Activated CD4-positive, alpha-beta T cell treated with anti-CD3 and anti-CD28 coated beads, Interleukin-2, amount 10 ng/mL, durations not matched to agents 7 days and 5 days (primary cell): ENCODE measurements at regions not wholly inside any gene's neighbourhood (a gene's known extent, or its start where the extent isn't known, plus 50 kb on each side); places are given as distances from the start of the nearest gene placed in this dataset.
"Not testable (repeated sequence)": the region's sequence is repeated elsewhere in the genome, so short reads cannot be mapped to it uniquely, and the experiment has no call there.

Experiments used
- CTCF ChIA-PET: fragments of 350-600 bp; sonication (Branson Sonifier 250); formaldehyde crosslinking; loops from one replicate; lab custom pipeline; 2021; ENCODE audit warnings: antibody characterized with exemption; lab: Charles Lee
- POLR2A ChIA-PET: fragments of 350-600 bp; sonication (Branson Sonifier 250); formaldehyde crosslinking; loops from one replicate; lab custom pipeline; 2021; ENCODE audit warnings: antibody characterized with exemption; lab: Charles Lee
- DNase-seq: peaks from one replicate; pipeline ENCODE4 v3.0.0-alpha.2; 2020
- H3K27ac Mint-ChIP-seq: one replicate; pipeline ENCODE4 v1.8.0; 2021; ENCODE audit warnings: mild to moderate bottlenecking, moderate library complexity, mixed read lengths
- H3K27me3 Mint-ChIP-seq: one replicate; pipeline ENCODE4 v1.8.0; 2021; ENCODE audit warnings: mixed read lengths
- H3K36me3 Mint-ChIP-seq: one replicate; pipeline ENCODE4 v1.8.0; 2021; ENCODE audit warnings: low read depth, mixed read lengths
- H3K4me1 Mint-ChIP-seq: one replicate; pipeline ENCODE4 v1.8.0; 2021; ENCODE audit warnings: mixed read lengths
- H3K4me3 Mint-ChIP-seq: one replicate; pipeline ENCODE4 v1.8.0; 2021; ENCODE audit warnings: mild to moderate bottlenecking, moderate library complexity, mixed read lengths
- H3K9me3 Mint-ChIP-seq: one replicate; pipeline ENCODE4 v1.8.0; 2021; ENCODE audit warnings: mixed read lengths

DNA sequence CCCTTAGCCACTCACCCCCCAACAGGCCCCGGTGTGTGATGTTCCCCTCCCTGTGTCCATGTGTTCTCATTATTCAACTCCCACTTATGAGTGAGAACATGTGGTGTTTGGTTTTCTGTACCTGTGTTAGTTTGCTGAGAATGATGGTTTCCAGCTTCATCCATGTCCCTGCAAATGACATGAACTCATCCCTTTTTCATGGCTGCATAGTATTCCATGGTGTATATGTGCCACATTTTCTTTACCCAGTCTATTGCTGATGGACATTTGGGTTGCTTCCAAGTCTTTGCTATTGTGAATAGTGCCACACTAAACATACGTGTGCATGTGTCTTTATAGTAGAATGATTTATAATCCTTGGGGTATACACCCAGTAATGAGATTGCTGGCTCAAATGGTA is 605.7 kb downstream of the EBF1 start:
- CTCF ChIA-PET = interaction anchor here (0.8 to 1.0 kb wide), 2 partner anchors 11 to 17 kb away, joined by 3 read pairs; no protein-coding TSS in a partner anchor
- DNase-seq, H3K36me3 Mint-ChIP-seq, H3K4me3 Mint-ChIP-seq, POLR2A ChIA-PET, H3K27me3 Mint-ChIP-seq, H3K9me3 Mint-ChIP-seq, H3K4me1 Mint-ChIP-seq, H3K27ac Mint-ChIP-seq: not testable (repeated sequence)

DNA sequence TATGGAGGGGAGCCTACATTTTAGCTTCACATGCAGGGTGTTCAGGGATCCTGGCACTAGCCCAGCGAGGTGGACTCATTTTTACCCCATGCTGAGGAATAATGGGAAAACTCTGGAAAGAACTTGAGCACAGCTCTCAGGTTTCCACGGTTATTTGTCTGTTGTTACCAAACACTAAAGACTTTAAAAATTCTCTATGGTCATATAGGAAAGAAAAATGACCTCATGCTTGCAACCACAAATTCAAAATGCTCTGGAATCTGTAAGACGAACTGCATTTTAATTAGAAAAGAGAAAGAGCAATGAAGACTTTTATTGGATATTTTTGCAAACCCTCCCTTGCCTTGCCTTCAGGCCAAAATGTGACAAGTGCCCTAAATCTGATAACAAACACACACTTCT is 606.9 kb downstream of the EBF1 start:
- CTCF ChIA-PET = no interaction called here
- POLR2A ChIA-PET = no interaction called here
- no peak for DNase-seq
- no peaks in the 10 kb centered on the region for H3K27me3 Mint-ChIP-seq
- no peak overlapping the region for H3K27ac Mint-ChIP-seq
- no peaks in the 10 kb centered on the region for H3K4me1 Mint-ChIP-seq
- no peaks in the 10 kb centered on the region for H3K36me3 Mint-ChIP-seq
- no peaks in the 10 kb centered on the region for H3K9me3 Mint-ChIP-seq
- H3K4me3 Mint-ChIP-seq = no peak overlapping the region

GRCh38 chr5:158492136-158492535 is 607.6 kb downstream of the EBF1 start:
- Mint-ChIP-seq H3K36me3 (no peaks in the 10 kb centered on the region), H3K4me1 (no peaks in the 10 kb centered on the region), H3K4me3 (no peak overlapping the region), H3K27ac (no peak overlapping the region), H3K27me3 (no peaks in the 10 kb centered on the region), H3K9me3 (no peaks in the 10 kb centered on the region)
- DNase-seq = no peak
- ChIA-PET CTCF (no interaction called here), POLR2A (no interaction called here)

DNA sequence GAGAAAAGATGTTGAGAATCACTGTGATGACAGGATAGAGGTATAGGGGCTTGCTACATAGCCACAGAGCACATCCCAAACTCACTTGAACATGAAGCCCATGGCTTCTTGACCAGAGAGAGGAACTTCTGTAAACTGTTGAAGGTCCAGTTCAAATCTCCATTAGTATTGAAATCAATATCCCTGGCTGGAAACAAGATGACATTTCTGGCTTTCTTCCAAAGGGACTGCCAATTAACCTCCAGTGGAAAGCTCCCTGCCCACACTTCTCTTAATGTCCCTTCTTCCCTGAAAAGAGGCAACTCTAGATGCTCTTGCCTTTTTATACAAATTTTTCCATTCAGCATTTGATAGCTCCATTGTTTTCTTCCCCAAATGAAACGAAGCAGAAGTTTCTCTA is 612.1 kb downstream of the EBF1 start:
- Mint-ChIP-seq H3K27me3 (no peaks in the 10 kb centered on the region), H3K27ac (no peak overlapping the region), H3K9me3 (no peaks in the 10 kb centered on the region), H3K4me3 (no peak overlapping the region), H3K4me1 (no peaks in the 10 kb centered on the region), H3K36me3 (no peaks in the 10 kb centered on the region)
- no peak for DNase-seq
- CTCF ChIA-PET = no interaction called here
- POLR2A ChIA-PET = no interaction called here

- Mint-ChIP-seq H3K4me1 (no peaks in the 10 kb centered on the region), H3K27me3 (no peaks in the 10 kb centered on the region), H3K4me3 (no peak overlapping the region), H3K27ac (no peak overlapping the region), H3K36me3 (no peaks in the 10 kb centered on the region), H3K9me3 (no peaks in the 10 kb centered on the region)
- DNase-seq = no peak
- ChIA-PET CTCF (no interaction called here), POLR2A (no interaction called here)
Observed at GRCh38 chr5:158487156-158487555, 612.6 kb downstream of the EBF1 start.

DNA sequence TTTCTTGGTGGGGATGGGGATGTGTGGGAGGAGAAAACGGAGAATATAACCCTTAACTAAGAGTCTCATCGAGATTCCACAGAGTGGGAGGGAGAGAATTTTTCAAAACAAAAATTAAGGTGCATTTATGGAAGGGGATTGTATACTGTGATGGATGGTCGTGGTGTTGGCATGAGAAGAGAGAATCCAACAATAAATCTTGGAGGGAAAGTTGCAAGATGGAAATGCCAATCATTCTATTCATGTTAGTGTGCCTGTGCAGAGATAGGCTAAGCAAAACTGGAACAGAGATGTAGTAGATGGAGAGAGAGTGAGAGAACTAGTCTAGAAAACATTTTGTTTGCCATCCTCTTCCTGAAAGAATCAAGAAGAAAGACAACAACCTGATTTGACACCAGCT is 613.1 kb downstream of the EBF1 start:
- H3K4me1 Mint-ChIP-seq = no peaks in the 10 kb centered on the region
- DNase-seq = no peak
- H3K27ac Mint-ChIP-seq = no peak overlapping the region
- no peaks in the 10 kb centered on the region for H3K36me3 Mint-ChIP-seq
- CTCF ChIA-PET = interaction anchor here (0.9 kb wide), 1 partner anchor 36 kb away, joined by 3 read pairs; no protein-coding TSS in a partner anchor
- no peaks in the 10 kb centered on the region for H3K9me3 Mint-ChIP-seq
- no peaks in the 10 kb centered on the region for H3K27me3 Mint-ChIP-seq
- POLR2A ChIA-PET = no interaction called here
- H3K4me3 Mint-ChIP-seq = no peak overlapping the region

- CTCF ChIA-PET = interaction anchor here (0.9 kb wide), 1 partner anchor 35 kb away, joined by 3 read pairs; no protein-coding TSS in a partner anchor
- Mint-ChIP-seq H3K9me3 (no peaks in the 10 kb centered on the region), H3K4me3 (no peak overlapping the region), H3K27ac (no peak overlapping the region), H3K4me1 (no peaks in the 10 kb centered on the region), H3K27me3 (no peaks in the 10 kb centered on the region), H3K36me3 (no peaks in the 10 kb centered on the region)
- POLR2A ChIA-PET = no interaction called here
- no peak for DNase-seq
Observed at GRCh38 chr5:158485604-158486081, 614.1 kb downstream of the EBF1 start.

DNA sequence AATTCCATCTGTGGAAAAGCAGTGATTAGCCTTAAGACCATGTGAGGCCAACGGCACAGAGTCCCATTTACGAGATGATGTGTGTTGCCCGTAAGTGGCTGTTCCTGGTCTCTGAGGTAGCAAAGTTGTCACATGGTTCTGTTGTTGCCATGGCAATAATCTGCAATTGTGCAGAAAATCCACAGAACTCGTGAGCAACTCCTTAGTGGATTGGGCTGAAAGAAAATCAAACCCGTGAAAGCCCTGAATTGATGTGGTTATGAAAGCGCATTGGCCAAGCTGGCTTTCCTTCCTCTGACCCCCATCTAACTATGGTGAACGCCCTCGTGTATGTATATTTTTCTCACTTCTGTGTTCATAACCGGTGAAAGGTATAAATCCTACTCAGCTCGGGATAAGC is 614.7 kb downstream of the EBF1 start:
- CTCF ChIA-PET = no interaction called here

DNA sequence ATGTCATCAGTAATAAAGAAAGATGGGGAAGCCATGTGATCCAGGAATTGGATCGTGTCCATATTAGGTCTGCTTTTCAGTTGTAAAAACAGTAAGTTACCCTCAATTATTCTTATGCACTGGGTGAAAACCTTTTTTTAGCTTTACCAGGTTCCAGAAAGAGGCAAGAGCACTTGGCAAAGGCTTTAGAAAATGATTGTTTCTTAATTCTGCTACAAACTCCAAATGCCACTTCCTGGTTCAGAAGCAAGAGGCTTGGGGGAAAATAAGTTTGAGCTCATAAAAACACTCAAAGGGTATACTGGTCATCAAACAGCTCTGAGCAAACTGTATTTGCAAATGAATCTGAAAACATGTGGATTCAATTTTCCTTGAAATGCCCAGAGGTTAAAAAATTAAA is 615.6 kb downstream of the EBF1 start:
- no peaks in the 10 kb centered on the region for H3K4me1 Mint-ChIP-seq
- no peaks in the 10 kb centered on the region for H3K9me3 Mint-ChIP-seq
- H3K36me3 Mint-ChIP-seq = no peaks in the 10 kb centered on the region
- no peak overlapping the region for H3K27ac Mint-ChIP-seq
- no peaks in the 10 kb centered on the region for H3K27me3 Mint-ChIP-seq
- H3K4me3 Mint-ChIP-seq = no peak overlapping the region
- POLR2A ChIA-PET = no interaction called here
- no peak for DNase-seq
- CTCF ChIA-PET = no interaction called here

More for the DNA sequence above, 614.7 kb downstream of the EBF1 start:
- H3K4me1 Mint-ChIP-seq = no peaks in the 10 kb centered on the region
- H3K9me3 Mint-ChIP-seq = no peaks in the 10 kb centered on the region
- H3K27me3 Mint-ChIP-seq = no peaks in the 10 kb centered on the region
- H3K4me3 Mint-ChIP-seq = no peak overlapping the region
- no peak overlapping the region for H3K27ac Mint-ChIP-seq
- no peaks in the 10 kb centered on the region for H3K36me3 Mint-ChIP-seq
- no peak for DNase-seq
- POLR2A ChIA-PET = no interaction called here

- Mint-ChIP-seq H3K27me3 (no peaks in the 10 kb centered on the region), H3K4me1 (no peaks in the 10 kb centered on the region), H3K36me3 (no peaks in the 10 kb centered on the region), H3K4me3 (no peak overlapping the region), H3K27ac (no peak overlapping the region), H3K9me3 (no peaks in the 10 kb centered on the region)
- no peak for DNase-seq
- POLR2A ChIA-PET = no interaction called here
- CTCF ChIA-PET = no interaction called here
Observed at GRCh38 chr5:158483281-158483860, 616.3 kb downstream of the EBF1 start.

GRCh38 chr5:158482125-158482524 is 617.6 kb downstream of the EBF1 start:
- CTCF ChIA-PET = no interaction called here
- H3K9me3 Mint-ChIP-seq = no peaks in the 10 kb centered on the region
- H3K4me3 Mint-ChIP-seq = no peak overlapping the region
- DNase-seq = no peak
- H3K27ac Mint-ChIP-seq = no peak overlapping the region
- POLR2A ChIA-PET = no interaction called here
- H3K4me1 Mint-ChIP-seq = no peaks in the 10 kb centered on the region
- no peaks in the 10 kb centered on the region for H3K36me3 Mint-ChIP-seq
- H3K27me3 Mint-ChIP-seq = no peaks in the 10 kb centered on the region

DNA sequence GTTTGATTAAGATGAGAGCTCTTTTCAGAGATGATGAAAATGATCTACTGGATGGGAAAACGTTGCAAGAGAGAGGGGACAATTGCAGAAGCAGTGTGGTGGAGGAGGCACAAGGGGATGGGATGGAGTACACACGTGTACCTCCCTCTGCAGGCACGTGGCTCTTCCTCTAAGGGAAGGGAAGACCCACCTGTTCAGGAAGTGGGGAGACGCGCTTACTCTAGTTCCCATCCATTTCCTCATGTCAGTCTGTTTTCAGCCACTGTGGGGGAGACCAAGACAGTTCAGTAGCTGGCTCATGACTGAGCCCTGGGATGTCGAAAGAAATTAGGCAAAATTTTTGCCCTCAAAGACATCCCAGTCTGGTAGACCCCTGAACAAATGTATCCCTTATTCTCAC is 619.2 kb upstream of the CLINT1 start:
- DNase-seq = no peak
- no peaks in the 10 kb centered on the region for H3K27me3 Mint-ChIP-seq
- no peaks in the 10 kb centered on the region for H3K36me3 Mint-ChIP-seq
- ChIA-PET POLR2A (no interaction called here), CTCF (interaction anchor here (1.0 to 1.6 kb wide), 3 partner anchors 10 to 682 kb away, joined by 3 read pairs; no protein-coding TSS in a partner anchor)
- no peak overlapping the region for H3K4me3 Mint-ChIP-seq
- peaks cover 6% of the 10 kb centered on the region for H3K9me3 Mint-ChIP-seq
- no peaks in the 10 kb centered on the region for H3K4me1 Mint-ChIP-seq
- no peak overlapping the region for H3K27ac Mint-ChIP-seq

DNA sequence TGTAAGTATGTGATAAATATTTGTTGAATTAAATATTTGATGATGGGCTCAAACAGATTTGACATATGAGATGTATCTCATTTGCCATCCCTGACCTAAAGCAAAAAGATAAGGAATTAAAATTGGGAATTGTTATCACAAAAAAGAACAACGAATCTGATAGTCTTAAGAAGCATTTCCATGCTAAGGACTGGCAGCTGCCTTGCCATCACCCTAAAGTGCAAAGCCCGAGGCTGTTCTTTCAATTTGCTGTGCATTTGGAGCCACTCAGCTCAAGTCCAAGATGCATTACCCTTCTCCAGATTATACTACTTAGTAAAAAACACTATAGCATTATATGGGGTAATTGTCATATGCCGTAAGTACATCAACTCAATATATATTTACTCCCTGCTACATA is 618.3 kb upstream of the CLINT1 start:
- H3K9me3 Mint-ChIP-seq = peaks cover 6% of the 10 kb centered on the region
- H3K27ac Mint-ChIP-seq = no peak overlapping the region
- DNase-seq = no peak
- CTCF ChIA-PET = interaction anchor here (1.0 to 1.5 kb wide), 2 partner anchors 16 to 683 kb away, joined by 3 read pairs; no protein-coding TSS in a partner anchor
- no peaks in the 10 kb centered on the region for H3K4me1 Mint-ChIP-seq
- no peak overlapping the region for H3K4me3 Mint-ChIP-seq
- H3K36me3 Mint-ChIP-seq = no peaks in the 10 kb centered on the region
- H3K27me3 Mint-ChIP-seq = no peaks in the 10 kb centered on the region
- POLR2A ChIA-PET = no interaction called here
